H1 (cell line): ENCODE measurements at regions not wholly inside any gene's neighbourhood (a gene's known extent, or its start where the extent isn't known, plus 50 kb on each side); places are given as distances from the start of the nearest gene placed in this dataset.

Experiments used
- BRCA1 ChIP-seq: IDR thresholded peaks from 2 replicates; pipeline ENCODE4 v1.6.1; 2012; ENCODE audit warnings: low read depth, low read length, improper control_type of control experiment
- CTCF ChIP-seq, 3 experiments: IDR thresholded peaks; 1 replicate in 2 of 3; 2 replicates in 1 of 3; pipeline versions ENCODE4 v1.5.1 to v1.6.1; 2011; ENCODE audit warnings: low read length in 3 of 3, mild to moderate bottlenecking in 3 of 3, inconsistent platforms in 2 of 3, low read depth in 1 of 3, moderate library complexity in 1 of 3; ENCODE audit not compliant: insufficient read depth in 1 of 3; ENCODE audit errors: control extremely low read depth in 1 of 3
- EP300 ChIP-seq, 2 experiments: IDR thresholded peaks; 1 replicate in 1 of 2; 2 replicates in 1 of 2; pipeline ENCODE4 v1.6.1; 2011 to 2012; ENCODE audit warnings: low read depth in 2 of 2, low read length in 2 of 2, mild to moderate bottlenecking in 2 of 2, borderline replicate concordance in 1 of 2, inconsistent platforms in 1 of 2, moderate library complexity in 1 of 2
- EZH2 ChIP-seq: fragments of 200-600 bp; sonication (generic); IDR thresholded peaks from 2 replicates; pipeline ENCODE4 v1.7.1; 2012; ENCODE audit warnings: low read depth, mild to moderate bottlenecking, moderate library complexity, low read length, inconsistent platforms; ENCODE audit not compliant: severe bottlenecking
- MAFK ChIP-seq: IDR thresholded peaks from 2 replicates; pipeline ENCODE4 v1.6.1; 2012; ENCODE audit warnings: low read depth, mild to moderate bottlenecking, improper control_type of control experiment, low read length
- POLR2A ChIP-seq, 2 experiments: IDR thresholded peaks; 1 replicate in 1 of 2; 2 replicates in 1 of 2; pipeline ENCODE4 v1.6.1; 2011; ENCODE audit warnings: low read depth in 2 of 2, low read length in 2 of 2, mild to moderate bottlenecking in 2 of 2; ENCODE audit errors: control extremely low read depth in 1 of 2
- POLR2AphosphoS5 ChIP-seq: IDR thresholded peaks from 2 replicates; pipeline ENCODE4 v1.6.1; 2011; ENCODE audit warnings: low read depth, low read length
- RAD21 ChIP-seq, 2 experiments: IDR thresholded peaks in 1 of 2; conservative IDR thresholded peaks in 1 of 2; 2 replicates each; pipeline ENCODE4 v1.6.1; 2011; ENCODE audit warnings: low read depth in 2 of 2, low read length in 2 of 2, improper control_type of control experiment in 1 of 2, inconsistent platforms in 1 of 2, mild to moderate bottlenecking in 1 of 2, moderate library complexity in 1 of 2
- SP2 ChIP-seq: IDR thresholded peaks from 2 replicates; pipeline ENCODE4 v1.6.1; 2012; ENCODE audit warnings: mild to moderate bottlenecking, low read length, inconsistent platforms
- TAF1 ChIP-seq: IDR thresholded peaks from 2 replicates; pipeline ENCODE4 v1.6.1; 2011; ENCODE audit warnings: mild to moderate bottlenecking, low read depth, low read length
- USF2 ChIP-seq: IDR thresholded peaks from 2 replicates; pipeline ENCODE4 v1.6.1; 2011; ENCODE audit warnings: low read length, improper control_type of control experiment
- YY1 ChIP-seq: IDR thresholded peaks from 2 replicates; pipeline ENCODE4 v1.6.1; 2011; ENCODE audit warnings: low read depth, mild to moderate bottlenecking, low read length

GRCh38 chr1:84758476-84758875 lies 68.2 kb upstream of the SSX2IP start:
- TF ChIP-seq POLR2A (IDR thresholded peaks at IDR 0.05; ENCODE audit: control extremely low read depth in 1 of 2, low read depth in 2 of 2, low read length in 2 of 2), result no peak
- TF ChIP-seq YY1, result no peak
- TF ChIP-seq MAFK, result no peak
- no peak for TF ChIP-seq BRCA1
- no peak for TF ChIP-seq EZH2
- no peak for TF ChIP-seq RAD21 (IDR thresholded peaks at IDR 0.05 in 1 of 2, conservative IDR thresholded peaks at IDR 0.05 in 1 of 2; ENCODE audit: low read depth in 2 of 2, low read length in 2 of 2)
- TF ChIP-seq TAF1, result no peak
- no peak for TF ChIP-seq SP2
- TF ChIP-seq EP300 (IDR thresholded peaks at IDR 0.05; ENCODE audit: borderline replicate concordance in 1 of 2, low read depth in 2 of 2, low read length in 2 of 2), result no peak
- no peak for TF ChIP-seq POLR2AphosphoS5
- TF ChIP-seq CTCF (IDR thresholded peaks at IDR 0.05; ENCODE audit: control extremely low read depth in 1 of 3, insufficient read depth in 1 of 3, low read depth in 1 of 3, low read length in 3 of 3), result no peak
- no peak for TF ChIP-seq USF2
